ENCODE measurements at regions not wholly inside any gene's neighbourhood (a gene's known extent, or its start where the extent isn't known, plus 50 kb on each side); places are given as distances from the start of the nearest gene placed in this dataset.

GRCh38 chr18:71189581-71189980 lies 900.7 kb downstream of the SOCS6 start:
- DNase-seq = no peak

- no peak for DNase-seq
Observed at GRCh38 chr18:71168557-71169145, 879.8 kb downstream of the SOCS6 start.

- DNase-seq = no peak
Observed at GRCh38 chr18:71136487-71136886, 847.6 kb downstream of the SOCS6 start.

- no peak for DNase-seq
Observed at GRCh38 chr18:71134122-71134521, 845.3 kb downstream of the SOCS6 start.

GRCh38 chr18:71131918-71132317 lies 843.1 kb downstream of the SOCS6 start:
- DNase-seq = no peak

- no peak for DNase-seq
Observed at GRCh38 chr18:71130351-71130750, 841.5 kb downstream of the SOCS6 start.

GRCh38 chr18:71125581-71125980 lies 836.7 kb downstream of the SOCS6 start:
- DNase-seq = no peak

- no peak for DNase-seq
Observed at GRCh38 chr18:71116535-71116934, 827.7 kb downstream of the SOCS6 start.

GRCh38 chr18:71115261-71115660 lies 826.4 kb downstream of the SOCS6 start:
- DNase-seq = no peak

- no peak for DNase-seq
Observed at GRCh38 chr18:71114550-71115210, 825.8 kb downstream of the SOCS6 start.

- DNase-seq = no peak
Observed at GRCh38 chr18:71107244-71107643, 818.4 kb downstream of the SOCS6 start.

GRCh38 chr18:71106701-71107100 lies 817.9 kb downstream of the SOCS6 start:
- DNase-seq = no peak

- no peak for DNase-seq
Observed at GRCh38 chr18:71105994-71106546, 817.2 kb downstream of the SOCS6 start.

GRCh38 chr18:71105078-71105819 lies 816.4 kb downstream of the SOCS6 start:
- DNase-seq = no peak

- no peak for DNase-seq
Observed at GRCh38 chr18:71079606-71080005, 790.8 kb downstream of the SOCS6 start.

- DNase-seq = no peak
Observed at GRCh38 chr18:71077451-71077850, 788.6 kb downstream of the SOCS6 start.

GRCh38 chr18:71075147-71075546 lies 786.3 kb downstream of the SOCS6 start:
- DNase-seq = no peak

- no peak for DNase-seq
Observed at GRCh38 chr18:71068338-71068737, 779.5 kb downstream of the SOCS6 start.

GRCh38 chr18:71049893-71050292 lies 761.0 kb downstream of the SOCS6 start:
- no peak for DNase-seq

- no peak for DNase-seq
Observed at GRCh38 chr18:71047882-71048281, 759.0 kb downstream of the SOCS6 start.

- no peak for DNase-seq
Observed at GRCh38 chr18:71045331-71046065, 756.7 kb downstream of the SOCS6 start.

GRCh38 chr18:71040161-71040560 lies 751.3 kb downstream of the SOCS6 start:
- DNase-seq = no peak

GRCh38 chr18:71038196-71038595 lies 749.4 kb downstream of the SOCS6 start:
- DNase-seq = no peak
